ENCODE measurements at regions not wholly inside any gene's neighbourhood (a gene's known extent, or its start where the extent isn't known, plus 50 kb on each side); places are given as distances from the start of the nearest gene placed in this dataset.
"Not testable (repeated sequence)": the region's sequence is repeated elsewhere in the genome, so short reads cannot be mapped to it uniquely, and the experiment has no call there.

DNA sequence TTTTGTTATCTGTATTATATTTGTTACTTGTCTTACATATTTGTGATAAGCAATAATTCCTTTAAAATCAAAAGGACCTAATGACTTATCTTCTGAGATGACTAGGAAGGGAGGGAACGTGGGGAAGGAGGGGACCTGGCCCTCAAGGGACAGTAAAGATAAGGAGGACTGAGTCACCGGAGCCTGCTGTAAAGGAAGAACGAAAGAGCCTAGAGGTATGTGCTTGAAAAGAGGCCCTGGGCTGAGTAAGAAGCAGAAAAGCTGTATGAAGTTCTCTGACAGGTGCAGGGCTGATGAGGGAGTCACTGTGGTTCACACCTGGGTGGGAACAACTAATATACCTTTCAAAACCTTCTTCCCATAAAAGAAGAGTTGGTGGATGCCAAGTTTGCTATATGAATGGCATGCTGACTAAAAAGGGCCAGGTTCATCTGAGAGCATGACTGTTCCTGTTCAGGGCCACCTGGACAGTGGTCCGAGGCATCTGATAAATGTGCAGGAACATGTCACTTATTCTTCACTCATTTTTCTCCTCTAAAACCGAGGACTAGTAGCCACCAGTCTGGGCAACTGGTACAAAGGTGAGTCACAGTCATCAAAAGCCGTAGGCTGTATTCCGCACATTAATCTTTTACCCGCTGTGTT, 111.3 kb downstream of the TNFAIP3 start:
- H3K27me3 Mint-ChIP-seq: no peaks in the 10 kb centered on the region
- peaks cover 6 to 19% (median 11%) of the 10 kb centered on the region in 3 donors for H3K4me1 Mint-ChIP-seq
- no peak overlapping the region for H3K4me3 Mint-ChIP-seq
- no peak overlapping the region for H3K27ac Mint-ChIP-seq
- no peaks in the 10 kb centered on the region for H3K36me3 Mint-ChIP-seq
- peaks cover 0 to 2% (median 0%) of the 10 kb centered on the region in 3 donors for H3K9me3 Mint-ChIP-seq

DNA sequence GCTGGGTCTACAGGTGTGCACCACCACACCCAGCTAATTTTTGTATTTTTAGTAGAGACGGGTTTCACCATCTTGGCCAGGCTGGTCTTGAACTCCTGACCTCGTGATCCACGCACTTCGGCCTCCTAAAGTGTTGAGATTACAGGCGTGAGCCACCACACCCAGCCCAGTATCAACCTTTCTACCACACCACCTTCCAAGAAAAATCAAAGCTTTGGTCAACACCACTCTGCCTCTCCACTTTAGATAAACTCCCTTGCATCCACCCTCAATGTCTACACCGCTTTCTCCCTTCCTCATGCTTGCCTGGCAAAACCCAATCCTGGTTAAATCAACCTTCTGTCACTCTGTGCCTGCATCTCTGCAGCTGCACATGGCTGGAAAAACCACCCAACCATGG, 112.2 kb downstream of the TNFAIP3 start:
- H3K27me3 Mint-ChIP-seq, H3K36me3 Mint-ChIP-seq, H3K27ac Mint-ChIP-seq, H3K4me3 Mint-ChIP-seq, H3K9me3 Mint-ChIP-seq: not testable (repeated sequence)
- H3K4me1 Mint-ChIP-seq: peaks cover 6 to 19% (median 11%) of the 10 kb centered on the region in 3 donors

GRCh38 chr6:137980777-137981176, 113.7 kb downstream of the TNFAIP3 start:
- Mint-ChIP-seq H3K27me3 (no peaks in the 10 kb centered on the region), H3K4me1 (peaks cover 3 to 12% (median 3%) of the 10 kb centered on the region in 3 donors), H3K27ac (no peak overlapping the region), H3K4me3 (no peak overlapping the region), H3K9me3 (peaks cover 0 to 2% (median 0%) of the 10 kb centered on the region in 3 donors), H3K36me3 (no peaks in the 10 kb centered on the region)

GRCh38 chr6:137981758-137982157, 114.7 kb downstream of the TNFAIP3 start:
- Mint-ChIP-seq H3K27me3 (no peaks in the 10 kb centered on the region), H3K27ac (no peak overlapping the region), H3K9me3 (peaks cover 0 to 2% (median 0%) of the 10 kb centered on the region in 3 donors), H3K4me3 (no peak overlapping the region), H3K36me3 (no peaks in the 10 kb centered on the region), H3K4me1 (peaks cover 3 to 8% (median 7%) of the 10 kb centered on the region in 3 donors)

GRCh38 chr6:137982418-137983189, 115.5 kb downstream of the TNFAIP3 start:
- Mint-ChIP-seq H3K9me3 (peaks cover 0 to 2% (median 0%) of the 10 kb centered on the region in 3 donors), H3K4me1 (peaks cover 3 to 8% (median 5%) of the 10 kb centered on the region in 3 donors), H3K27ac (no peak overlapping the region), H3K4me3 (no peak overlapping the region), H3K27me3 (no peaks in the 10 kb centered on the region), H3K36me3 (no peaks in the 10 kb centered on the region)

GRCh38 chr6:137983269-137983668, 116.2 kb downstream of the TNFAIP3 start:
- no peak overlapping the region for H3K4me3 Mint-ChIP-seq
- no peak overlapping the region for H3K27ac Mint-ChIP-seq
- H3K9me3 Mint-ChIP-seq: peaks cover 0 to 2% (median 0%) of the 10 kb centered on the region in 3 donors
- peaks cover 3 to 8% (median 3%) of the 10 kb centered on the region in 3 donors for H3K4me1 Mint-ChIP-seq
- H3K27me3 Mint-ChIP-seq: peaks cover 2% of the 10 kb centered on the region
- no peaks in the 10 kb centered on the region for H3K36me3 Mint-ChIP-seq

DNA sequence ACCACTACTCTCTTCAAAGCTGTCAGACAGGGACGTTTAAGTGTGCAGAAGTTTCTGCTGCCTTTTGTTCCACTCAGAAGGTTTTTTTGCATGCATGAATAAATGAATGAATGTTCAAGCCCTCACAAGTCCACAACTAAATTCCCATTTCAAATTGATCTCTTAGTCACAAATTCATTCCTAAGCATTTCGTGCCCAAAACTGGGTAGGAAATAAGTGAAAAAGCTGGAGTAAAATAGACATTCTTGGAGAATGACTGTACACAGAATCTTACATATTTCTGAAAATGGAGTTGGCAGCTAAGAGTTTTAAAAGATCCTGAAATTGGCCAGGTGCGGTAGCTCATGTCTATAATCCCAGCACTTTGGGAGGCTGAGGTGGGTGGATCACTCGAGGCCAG, 117.6 kb downstream of the PERP start:
- H3K27me3 Mint-ChIP-seq: peaks cover 2% of the 10 kb centered on the region

DNA sequence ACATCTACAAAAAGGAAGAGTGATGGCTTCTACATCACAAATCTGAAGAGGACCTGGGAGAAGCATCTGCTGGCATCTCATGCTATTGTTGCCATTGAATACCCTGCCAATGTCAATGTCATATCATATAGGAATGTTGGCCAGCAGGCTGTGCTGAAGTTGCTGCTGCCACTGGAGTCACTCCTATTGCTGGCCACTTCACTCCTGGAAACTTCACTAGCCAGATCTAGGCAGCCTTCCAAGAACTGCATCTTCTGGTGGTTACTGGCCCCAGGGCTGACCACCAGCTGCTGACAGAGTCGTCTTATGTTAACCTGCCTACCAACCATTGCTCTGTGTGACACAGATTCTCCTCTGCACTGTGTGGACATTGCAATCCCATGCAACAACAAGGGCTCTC, 111.8 kb downstream of the PERP start:
- Mint-ChIP-seq H3K4me3 (no peak overlapping the region), H3K27ac (no peak overlapping the region), H3K9me3 (peaks cover 5 to 13% (median 8%) of the 10 kb centered on the region in 3 donors), H3K27me3 (no peaks in the 10 kb centered on the region), H3K4me1 (no peaks in the 10 kb centered on the region), H3K36me3 (peaks cover 1% of the 10 kb centered on the region)

More for the DNA sequence above, 117.6 kb downstream of the PERP start:
- H3K4me1 Mint-ChIP-seq: peaks cover 0 to 5% (median 0%) of the 10 kb centered on the region in 3 donors
- peaks cover 1% of the 10 kb centered on the region for H3K36me3 Mint-ChIP-seq
- no peak overlapping the region for H3K27ac Mint-ChIP-seq
- H3K9me3 Mint-ChIP-seq: no peaks in the 10 kb centered on the region
- H3K4me3 Mint-ChIP-seq: no peak overlapping the region

DNA sequence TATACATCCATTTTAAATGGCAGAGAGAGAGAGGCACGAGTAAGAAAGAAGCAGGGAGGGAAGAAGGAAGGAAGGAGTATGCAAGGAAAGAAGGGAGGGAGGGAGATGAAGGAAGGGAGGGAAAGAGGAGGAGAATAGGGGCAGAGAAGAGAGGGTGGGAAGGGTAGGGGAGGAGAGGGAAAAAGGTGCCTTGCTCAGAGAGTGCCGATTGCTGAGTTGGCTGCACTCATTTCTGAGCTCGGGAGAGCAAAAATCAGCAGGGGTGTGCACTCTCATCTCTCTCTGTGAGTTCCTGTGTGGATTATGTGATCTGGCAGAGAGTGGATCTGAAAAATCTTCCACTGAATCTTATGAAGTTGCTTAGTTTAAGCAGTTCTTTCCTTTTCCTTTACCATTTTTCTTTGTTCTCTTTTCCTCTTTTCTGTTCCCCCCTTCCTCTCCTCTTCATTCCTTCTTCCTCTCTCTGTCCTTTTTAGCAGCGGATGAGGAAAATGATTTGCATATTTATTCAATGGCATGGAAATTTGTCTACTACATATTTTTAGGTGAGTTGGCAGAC, 108.7 kb downstream of the PERP start:
- no peaks in the 10 kb centered on the region for H3K27me3 Mint-ChIP-seq
- H3K4me3 Mint-ChIP-seq: no peak overlapping the region
- H3K9me3 Mint-ChIP-seq: peaks cover 5 to 13% (median 8%) of the 10 kb centered on the region in 3 donors
- H3K27ac Mint-ChIP-seq: no peak overlapping the region
- no peaks in the 10 kb centered on the region for H3K36me3 Mint-ChIP-seq
- peaks cover 0 to 5% (median 0%) of the 10 kb centered on the region in 3 donors for H3K4me1 Mint-ChIP-seq

- Mint-ChIP-seq H3K4me1 (peaks cover 0 to 6% (median 0%) of the 10 kb centered on the region in 3 donors), H3K27ac (no peak overlapping the region), H3K9me3 (peaks cover 5 to 13% (median 8%) of the 10 kb centered on the region in 3 donors), H3K27me3 (no peaks in the 10 kb centered on the region), H3K36me3 (no peaks in the 10 kb centered on the region), H3K4me3 (no peak overlapping the region)
Observed at GRCh38 chr6:137999815-138000214, 107.4 kb downstream of the PERP start.

DNA sequence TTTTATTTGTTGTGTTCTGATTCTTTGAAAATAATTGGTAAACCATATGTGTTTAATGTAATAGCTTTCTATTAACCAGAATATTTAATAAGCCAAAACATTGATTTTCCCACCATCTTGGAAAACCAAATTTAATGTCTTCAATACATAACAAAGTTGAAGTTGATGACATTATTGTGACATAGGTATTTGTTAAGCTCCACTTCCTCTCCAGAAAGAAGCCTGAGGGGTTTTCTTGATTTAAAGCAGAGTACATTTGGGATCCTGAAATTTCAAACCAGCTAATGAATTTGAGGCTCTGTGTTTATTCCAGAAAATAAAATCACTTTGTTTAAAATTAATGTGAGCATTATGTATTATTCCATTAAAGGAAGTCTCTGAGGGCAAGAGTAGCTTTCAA, 106.3 kb downstream of the PERP start:
- Mint-ChIP-seq H3K4me3 (no peak overlapping the region), H3K4me1 (peaks cover 0 to 6% (median 0%) of the 10 kb centered on the region in 3 donors)

DNA sequence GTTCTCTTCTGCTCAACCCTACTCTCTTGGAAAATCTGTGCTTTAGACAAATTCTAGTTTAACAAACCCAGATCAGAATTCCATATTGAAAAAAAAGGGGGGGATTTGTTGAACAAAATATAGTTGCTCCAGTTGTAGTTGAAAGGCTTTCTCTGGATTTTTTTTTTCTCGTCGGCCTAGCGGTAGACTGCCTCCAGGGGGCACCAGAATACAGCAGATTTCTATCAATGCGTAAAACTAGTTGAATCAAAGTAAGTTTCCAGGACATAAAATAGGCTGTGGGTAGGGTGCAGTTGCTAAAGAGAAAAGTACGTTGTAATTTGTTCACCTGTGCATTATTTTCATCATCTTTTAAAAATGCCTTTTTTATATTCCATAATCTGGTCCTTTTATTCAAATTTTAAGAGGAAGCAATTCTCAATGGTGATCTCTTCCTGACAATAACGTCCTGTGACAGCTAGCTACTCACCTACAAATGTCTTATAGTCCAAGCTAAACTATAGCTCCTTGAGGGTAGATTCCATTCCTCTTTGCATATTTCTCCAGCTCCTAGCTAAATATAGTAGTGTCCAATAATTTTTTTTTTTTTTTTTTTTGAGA, 105.4 kb downstream of the PERP start:
- Mint-ChIP-seq H3K4me1 (peaks cover 0 to 6% (median 0%) of the 10 kb centered on the region in 3 donors), H3K9me3 (peaks cover under 1 to 8% (median 5%) of the 10 kb centered on the region in 3 donors), H3K4me3 (no peak overlapping the region), H3K27me3 (no peaks in the 10 kb centered on the region), H3K27ac (no peak overlapping the region), H3K36me3 (no peaks in the 10 kb centered on the region)

More for the DNA sequence above, 106.3 kb downstream of the PERP start:
- Mint-ChIP-seq H3K36me3 (no peaks in the 10 kb centered on the region), H3K9me3 (peaks cover 4 to 13% (median 8%) of the 10 kb centered on the region in 3 donors), H3K27me3 (no peaks in the 10 kb centered on the region), H3K27ac (no peak overlapping the region)

DNA sequence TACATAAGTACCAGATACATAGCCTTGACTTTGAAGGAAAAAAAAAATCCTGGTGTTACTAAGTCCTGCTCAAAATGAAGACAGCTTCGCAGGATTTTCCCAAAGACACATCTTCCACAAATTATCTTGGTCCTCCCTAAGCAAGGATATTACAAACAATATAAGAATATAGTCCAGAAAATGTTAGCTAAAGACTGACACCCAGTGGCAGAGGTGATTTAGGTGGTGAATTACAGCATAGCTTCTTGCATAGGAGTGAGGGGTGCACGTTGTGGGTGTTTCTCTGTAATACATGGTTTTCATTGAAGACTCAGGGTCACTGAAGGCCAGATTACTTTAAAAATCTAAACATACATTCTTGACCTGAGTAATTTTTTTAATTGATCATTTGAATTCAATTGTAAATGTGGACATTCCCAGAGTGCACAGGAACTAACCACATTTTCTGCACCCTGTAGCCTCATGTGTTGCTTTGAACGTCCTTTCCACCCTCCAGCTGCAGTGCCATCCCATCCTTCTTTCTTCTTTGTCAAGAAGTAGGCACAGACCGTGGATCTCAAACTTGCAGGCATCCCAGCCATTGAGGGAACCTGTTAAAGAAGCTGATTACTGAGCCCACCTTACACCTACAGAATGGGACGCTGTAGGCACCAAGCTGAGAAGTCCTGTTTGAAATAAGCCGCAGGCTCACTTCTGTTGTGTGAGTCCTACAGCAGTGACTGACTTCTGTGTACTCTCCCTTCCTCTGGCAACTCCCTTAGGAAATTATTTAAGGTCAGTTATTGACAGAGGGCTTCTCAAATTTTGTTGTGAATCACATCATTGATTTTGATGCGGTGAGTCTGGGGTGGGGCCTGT, 102.6 kb downstream of the PERP start:
- Mint-ChIP-seq H3K36me3 (no peaks in the 10 kb centered on the region), H3K4me3 (no peak overlapping the region), H3K9me3 (no peaks in the 10 kb centered on the region), H3K4me1 (peaks cover 0 to 6% (median 0%) of the 10 kb centered on the region in 3 donors), H3K27me3 (no peaks in the 10 kb centered on the region), H3K27ac (no peak overlapping the region)

DNA sequence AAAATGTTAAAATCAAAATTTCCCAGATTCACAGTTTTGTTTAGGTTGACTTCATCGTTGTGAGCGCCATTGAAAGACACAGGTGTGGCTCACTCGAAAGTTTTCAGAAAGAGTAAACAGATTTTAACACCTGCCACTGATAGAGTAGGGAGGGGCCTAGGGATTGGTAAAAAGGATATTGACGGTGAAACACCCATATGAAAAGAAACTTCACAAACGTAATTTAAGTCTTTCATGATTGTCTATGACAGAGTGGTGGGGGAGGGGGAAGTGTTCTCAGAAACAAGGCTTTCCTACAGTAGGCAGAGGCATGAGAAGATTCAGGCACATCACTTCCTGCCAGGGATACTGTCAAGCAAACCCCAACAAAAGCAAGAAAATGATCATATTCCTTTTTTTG, 101.4 kb downstream of the PERP start:
- H3K9me3 Mint-ChIP-seq: no peaks in the 10 kb centered on the region
- H3K4me1 Mint-ChIP-seq: peaks cover 0 to 6% (median 0%) of the 10 kb centered on the region in 3 donors
- H3K27ac Mint-ChIP-seq: no peak overlapping the region
- no peaks in the 10 kb centered on the region for H3K27me3 Mint-ChIP-seq
- H3K4me3 Mint-ChIP-seq: no peak overlapping the region
- no peaks in the 10 kb centered on the region for H3K36me3 Mint-ChIP-seq
